ENCODE measurements at regions not wholly inside any gene's neighbourhood (a gene's known extent, or its start where the extent isn't known, plus 50 kb on each side); places are given as distances from the start of the nearest gene placed in this dataset.

DNA sequence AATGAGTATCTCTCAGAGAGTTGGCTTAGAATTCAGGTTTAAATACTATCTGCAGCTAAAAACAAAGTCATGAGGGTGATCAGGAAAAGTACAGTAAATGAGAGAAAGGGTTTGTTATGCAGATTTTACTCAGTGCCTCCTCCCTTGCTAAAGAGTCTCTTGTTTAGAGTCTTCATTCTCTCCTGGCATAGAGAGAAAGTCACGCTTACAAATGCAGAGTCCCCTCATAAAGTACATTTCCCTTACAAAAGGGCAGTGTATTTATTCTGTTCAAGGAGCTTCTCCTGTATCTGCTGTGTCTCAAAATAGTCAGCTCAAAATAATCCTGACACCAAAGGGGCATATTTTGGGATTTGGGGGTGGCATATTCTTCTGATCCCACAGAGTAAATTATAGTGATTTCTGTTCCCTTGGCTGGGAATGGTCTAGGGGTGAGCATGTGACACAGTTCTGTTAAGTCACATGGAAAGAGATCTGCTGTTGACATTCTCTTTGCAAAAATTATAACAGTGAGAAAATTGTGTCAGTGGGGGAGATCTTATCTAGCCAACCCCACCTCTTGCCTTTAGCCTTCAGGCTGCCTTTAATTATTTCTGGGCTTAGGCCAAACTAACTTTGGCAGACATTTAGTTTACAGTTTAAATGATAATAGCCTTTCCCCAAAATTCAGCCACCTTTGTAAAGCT is 102.9 kb downstream of the MTNR1B start:
- 50 to 81% methylated on average over 1 of the region's 1 CpG for WGBS, 2 donors (ENCODE audit: low coverage in 1 of 2)
- in situ Hi-C loops (cut with MboI; ENCODE audit: low pct_ligation_motif_present in 1 of 4, low pct_unique_long_range_greater_than_20kb in 1 of 4, low sequenced_read_pairs in 3 of 4), result no loop called here
- intact Hi-C loops (cut with DNase I; ENCODE audit: low total_unique reads), result no loop called here

DNA sequence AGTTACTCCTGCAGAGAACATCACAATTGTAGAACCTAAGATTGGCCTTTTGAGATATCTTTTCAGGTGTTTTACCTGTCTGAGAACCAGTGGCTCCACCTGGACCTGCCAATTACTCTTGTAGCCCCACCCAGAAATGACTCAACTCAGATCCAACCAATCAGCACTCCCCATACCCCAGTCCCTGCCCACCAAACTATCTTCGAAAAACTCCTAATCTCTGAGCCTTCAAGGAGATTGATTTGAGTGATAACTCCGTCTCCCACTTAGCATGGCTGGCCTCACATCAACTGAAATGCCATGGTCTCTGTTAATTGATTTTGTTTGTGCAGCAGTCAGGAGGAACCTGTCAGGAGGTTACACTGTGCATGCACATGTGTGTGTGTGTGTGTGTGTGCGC is 103.6 kb downstream of the MTNR1B start:
- 50 to 88% methylated on average over 1 to 3 of the region's 3 CpGs for WGBS, 2 donors (ENCODE audit: low coverage in 1 of 2)
- DNase-seq, result no peak
- Histone ChIP-seq H3K27me3 (no peaks in the 10 kb centered on the region), H3K27ac (no peak overlapping the region), H3K36me3 (no peaks in the 10 kb centered on the region), H3K9me3 (no peaks in the 10 kb centered on the region), H3K4me3 (no peak overlapping the region), H3K4me1 (no peaks in the 10 kb centered on the region)
- in situ Hi-C loops (cut with MboI; ENCODE audit: low pct_ligation_motif_present in 1 of 4, low pct_unique_long_range_greater_than_20kb in 1 of 4, low sequenced_read_pairs in 3 of 4) (no loop called here), intact Hi-C loops (cut with DNase I; ENCODE audit: low total_unique reads) (no loop called here)
- TF ChIP-seq EP300 (IDR thresholded peaks at IDR 0.05; ENCODE audit: low read depth) (no peak), POLR2A (IDR thresholded peaks at IDR 0.05) (no peak), POLR2AphosphoS5 (IDR thresholded peaks at IDR 0.05) (no peak)
- TF ChIP-seq, protein P1, sequence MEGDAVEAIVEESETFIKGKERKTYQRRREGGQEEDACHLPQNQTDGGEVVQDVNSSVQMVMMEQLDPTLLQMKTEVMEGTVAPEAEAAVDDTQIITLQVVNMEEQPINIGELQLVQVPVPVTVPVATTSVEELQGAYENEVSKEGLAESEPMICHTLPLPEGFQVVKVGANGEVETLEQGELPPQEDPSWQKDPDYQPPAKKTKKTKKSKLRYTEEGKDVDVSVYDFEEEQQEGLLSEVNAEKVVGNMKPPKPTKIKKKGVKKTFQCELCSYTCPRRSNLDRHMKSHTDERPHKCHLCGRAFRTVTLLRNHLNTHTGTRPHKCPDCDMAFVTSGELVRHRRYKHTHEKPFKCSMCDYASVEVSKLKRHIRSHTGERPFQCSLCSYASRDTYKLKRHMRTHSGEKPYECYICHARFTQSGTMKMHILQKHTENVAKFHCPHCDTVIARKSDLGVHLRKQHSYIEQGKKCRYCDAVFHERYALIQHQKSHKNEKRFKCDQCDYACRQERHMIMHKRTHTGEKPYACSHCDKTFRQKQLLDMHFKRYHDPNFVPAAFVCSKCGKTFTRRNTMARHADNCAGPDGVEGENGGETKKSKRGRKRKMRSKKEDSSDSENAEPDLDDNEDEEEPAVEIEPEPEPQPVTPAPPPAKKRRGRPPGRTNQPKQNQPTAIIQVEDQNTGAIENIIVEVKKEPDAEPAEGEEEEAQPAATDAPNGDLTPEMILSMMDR (IDR thresholded peaks at IDR 0.05), result no peak

More for the DNA sequence above, 102.9 kb downstream of the MTNR1B start:
- H3K36me3 ChIP-seq, result no peaks in the 10 kb centered on the region
- H3K27ac ChIP-seq, result no peak overlapping the region
- DNase-seq, result no peak
- no peaks in the 10 kb centered on the region for H3K27me3 ChIP-seq
- no peaks in the 10 kb centered on the region for H3K4me1 ChIP-seq
- TF ChIP-seq EP300 (IDR thresholded peaks at IDR 0.05; ENCODE audit: low read depth) (no peak), POLR2AphosphoS5 (IDR thresholded peaks at IDR 0.05) (no peak), POLR2A (IDR thresholded peaks at IDR 0.05) (no peak)
- TF ChIP-seq, protein P1 (IDR thresholded peaks at IDR 0.05), result no peak
- H3K9me3 ChIP-seq, result no peaks in the 10 kb centered on the region
- H3K4me3 ChIP-seq, result no peak overlapping the region

DNA sequence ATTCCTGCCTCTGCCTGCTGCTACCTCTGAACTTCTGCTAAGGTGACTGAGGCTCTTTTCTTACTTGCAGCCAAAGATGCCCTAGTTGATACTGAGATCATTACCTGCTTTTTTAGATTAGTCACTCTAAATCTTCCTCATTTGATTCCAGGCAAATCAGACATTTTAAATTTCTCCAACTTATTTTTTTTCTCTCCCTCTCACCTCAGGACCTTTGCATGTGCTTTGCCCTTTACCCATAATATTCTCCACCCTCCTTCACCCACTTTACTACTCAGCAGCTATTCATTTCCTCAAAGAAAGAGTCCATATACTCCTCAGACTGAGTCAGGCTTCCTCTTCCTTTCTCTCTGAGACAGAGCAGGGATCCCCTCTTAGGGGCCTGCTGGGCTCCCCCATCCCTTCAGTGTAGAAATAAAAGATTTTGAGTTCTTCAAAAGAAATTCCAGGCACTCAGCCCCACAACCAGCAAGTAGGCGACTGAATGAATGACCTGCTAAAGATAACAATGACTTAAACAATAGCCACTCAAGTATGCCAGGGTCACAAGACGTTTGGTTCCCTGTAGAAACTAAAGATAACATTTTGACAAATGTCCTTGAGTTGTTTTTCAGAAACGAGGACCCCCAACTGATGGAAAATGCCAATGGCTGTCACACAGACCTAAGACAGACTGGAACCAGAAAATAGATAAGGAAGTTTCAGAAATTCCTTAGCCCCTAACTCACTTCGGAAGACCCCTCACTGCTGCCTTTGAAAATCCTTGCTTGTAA is 104.2 kb downstream of the MTNR1B start:
- Histone ChIP-seq H3K36me3 (no peaks in the 10 kb centered on the region), H3K4me1 (no peaks in the 10 kb centered on the region), H3K9me3 (no peaks in the 10 kb centered on the region), H3K27ac (no peak overlapping the region), H3K27me3 (no peaks in the 10 kb centered on the region), H3K4me3 (no peak overlapping the region)
- 50% methylated on average over 4 of the region's 4 CpGs; no CpG with 5 or more reads in 1 of the 2 donors for WGBS, 2 donors (ENCODE audit: low coverage in 1 of 2)
- intact Hi-C loops (cut with DNase I; ENCODE audit: low total_unique reads), result no loop called here
- in situ Hi-C loops (cut with MboI; ENCODE audit: low pct_ligation_motif_present in 1 of 4, low pct_unique_long_range_greater_than_20kb in 1 of 4, low sequenced_read_pairs in 3 of 4), result no loop called here
- TF ChIP-seq, protein P1 (IDR thresholded peaks at IDR 0.05), result no peak
- no peak for TF ChIP-seq POLR2AphosphoS5 (IDR thresholded peaks at IDR 0.05)
- no peak for TF ChIP-seq POLR2A (IDR thresholded peaks at IDR 0.05)
- no peak for TF ChIP-seq EP300 (IDR thresholded peaks at IDR 0.05; ENCODE audit: low read depth)
- no peak for DNase-seq

- H3K4me3 ChIP-seq, result no peak overlapping the region
- WGBS, 2 donors (ENCODE audit: low coverage in 1 of 2), result 80 to 94% methylated on average over 3 to 10 of the region's 10 CpGs
- in situ Hi-C loops (cut with MboI; ENCODE audit: low pct_ligation_motif_present in 1 of 4, low pct_unique_long_range_greater_than_20kb in 1 of 4, low sequenced_read_pairs in 3 of 4), result no loop called here
- H3K36me3 ChIP-seq, result no peaks in the 10 kb centered on the region
- H3K4me1 ChIP-seq, result no peaks in the 10 kb centered on the region
- no peak overlapping the region for H3K27ac ChIP-seq
- H3K9me3 ChIP-seq, result no peaks in the 10 kb centered on the region
- intact Hi-C loops (cut with DNase I; ENCODE audit: low total_unique reads), result no loop called here
- DNase-seq, result no peak
- TF ChIP-seq, protein P1 (IDR thresholded peaks at IDR 0.05), result no peak
- no peak for TF ChIP-seq POLR2A (IDR thresholded peaks at IDR 0.05)
- no peak for TF ChIP-seq POLR2AphosphoS5 (IDR thresholded peaks at IDR 0.05)
- no peak for TF ChIP-seq EP300 (IDR thresholded peaks at IDR 0.05; ENCODE audit: low read depth)
- H3K27me3 ChIP-seq, result no peaks in the 10 kb centered on the region
Measured at GRCh38 chr11:93074352-93074751, 104.9 kb downstream of the MTNR1B start.
